HG03442 (cell line): ENCODE measurements at regions not wholly inside any gene's neighbourhood (a gene's known extent, or its start where the extent isn't known, plus 50 kb on each side); places are given as distances from the start of the nearest gene placed in this dataset.
"Not testable (repeated sequence)": the region's sequence is repeated elsewhere in the genome, so short reads cannot be mapped to it uniquely, and the experiment has no call there.

Source experiments
- ATAC-seq: cut with Tn5 transposase; IDR thresholded peaks from one replicate; pipeline ENCODE4 v1.9.1; 2021; ENCODE audit warnings: mild to moderate bottlenecking, moderate library complexity; ENCODE audit not compliant: unreplicated experiment

GRCh38 chr1:215023155-215023832 is 59.2 kb upstream of the KCNK2 start:
- no peak for ATAC-seq

GRCh38 chr1:215028954-215029353 is 53.6 kb upstream of the KCNK2 start:
- no peak for ATAC-seq

- ATAC-seq = not testable (repeated sequence)
Measured at GRCh38 chr1:215030581-215030980, 52.0 kb upstream of the KCNK2 start.

GRCh38 chr1:215031392-215031791 is 51.1 kb upstream of the KCNK2 start:
- ATAC-seq = no peak
